Gastrocnemius medialis (tissue), 4 donors: ENCODE measurements at regions not wholly inside any gene's neighbourhood (a gene's known extent, or its start where the extent isn't known, plus 50 kb on each side); places are given as distances from the start of the nearest gene placed in this dataset.
A peak's percentile ranks its signal among the peaks of the same experiment; 100 is the strongest.

Experiments used
- ATAC-seq, 2 donors: fragments of 150-250 bp; one replicate each; pipeline ENCODE4 v1.9.1; 2016
- DNase-seq, 2 donors: peaks; one replicate each; pipeline ENCODE4 v3.0.0-alpha.2; 2019
- H3K27ac ChIP-seq, 4 donors: fragments of 200-600 bp; sonication (generic); 1 replicate in 1 of 4; 2 replicates in 3 of 4; pipeline ENCODE4 v1.5.1; 2016 to 2018; ENCODE audit warnings: mild to moderate bottlenecking in 2 of 4, moderate library complexity in 1 of 4
- H3K27me3 ChIP-seq, 3 donors: fragments of 200-600 bp; sonication (generic) in 2 of 3; 1 replicate in 1 of 3; 2 replicates in 2 of 3; pipeline versions ENCODE4 v1.5.1 to v1.6.0; 2016 to 2019; ENCODE audit warnings: mild to moderate bottlenecking in 1 of 3, moderate library complexity in 1 of 3
- H3K36me3 ChIP-seq, 2 donors: fragments of 200-600 bp; sonication (generic) in 1 of 2; one replicate each; pipeline ENCODE4 v1.5.1; 2017 to 2018
- H3K4me1 ChIP-seq, 2 donors: fragments of 200-600 bp; sonication (generic) in 1 of 2; one replicate each; pipeline ENCODE4 v1.5.1; 2016 to 2017; ENCODE audit warnings: mild to moderate bottlenecking in 2 of 2
- H3K4me3 ChIP-seq, 4 donors: fragments of 200-600 bp; sonication (generic) in 3 of 4; 1 replicate in 1 of 4; 2 replicates in 3 of 4; pipeline ENCODE4 v1.5.1; 2016 to 2019; ENCODE audit warnings: mild to moderate bottlenecking in 2 of 4
- H3K9me3 ChIP-seq, 3 donors: fragments of 200-600 bp; sonication (generic) in 2 of 3; 1 replicate in 1 of 3; 2 replicates in 2 of 3; pipeline ENCODE4 v1.5.1; 2016 to 2019
- POLR2A ChIP-seq, 2 donors: fragments of 450-650 bp; IDR thresholded peaks; one replicate each; pipeline ENCODE4 v1.6.1; 2017; ENCODE audit warnings: antibody characterized with exemption in 2 of 2, mild to moderate bottlenecking in 2 of 2, moderate library complexity in 2 of 2
- in situ Hi-C, 4 donors: fragments of 200-750 bp; cut with MboI; loops; one replicate each; pipeline versions ENCODE4 v1.15.0 to v1.8.0; 2017; ENCODE audit warnings: low sequenced_read_pairs in 4 of 4
- intact Hi-C: fragments of 100-400 bp; cut with DNase I; formaldehyde crosslinking; loops from one replicate; pipeline ENCODE4 v1.15.1; 2023; ENCODE audit warnings: low total_unique reads
- TF ChIP-seq, protein P1 (sequence below), 5 experiments: fragments of 450-650 bp in 3 of 5; fragments of 200-600 bp in 2 of 5; sonication (generic) in 2 of 5; IDR thresholded peaks in 4 of 5; conservative IDR thresholded peaks in 1 of 5; 1 replicate in 4 of 5; 2 replicates in 1 of 5; pipeline ENCODE4 v1.5.1; 2016 to 2019; ENCODE audit warnings: antibody characterized with exemption in 5 of 5, mild to moderate bottlenecking in 3 of 5, moderate library complexity in 3 of 5

- intact Hi-C loops: loop anchor here (5.0 kb wide), 1 partner anchor 40 kb away; no protein-coding TSS in a partner anchor
- Histone ChIP-seq H3K27me3 (no peaks in the 10 kb centered on the region), H3K9me3 (no peaks in the 10 kb centered on the region), H3K36me3 (no peaks in the 10 kb centered on the region), H3K4me1 (peaks cover 18 to 20% of the 10 kb centered on the region in 2 donors), H3K4me3 (no peak overlapping the region), H3K27ac (no peak overlapping the region)
- TF ChIP-seq, protein P1, sequence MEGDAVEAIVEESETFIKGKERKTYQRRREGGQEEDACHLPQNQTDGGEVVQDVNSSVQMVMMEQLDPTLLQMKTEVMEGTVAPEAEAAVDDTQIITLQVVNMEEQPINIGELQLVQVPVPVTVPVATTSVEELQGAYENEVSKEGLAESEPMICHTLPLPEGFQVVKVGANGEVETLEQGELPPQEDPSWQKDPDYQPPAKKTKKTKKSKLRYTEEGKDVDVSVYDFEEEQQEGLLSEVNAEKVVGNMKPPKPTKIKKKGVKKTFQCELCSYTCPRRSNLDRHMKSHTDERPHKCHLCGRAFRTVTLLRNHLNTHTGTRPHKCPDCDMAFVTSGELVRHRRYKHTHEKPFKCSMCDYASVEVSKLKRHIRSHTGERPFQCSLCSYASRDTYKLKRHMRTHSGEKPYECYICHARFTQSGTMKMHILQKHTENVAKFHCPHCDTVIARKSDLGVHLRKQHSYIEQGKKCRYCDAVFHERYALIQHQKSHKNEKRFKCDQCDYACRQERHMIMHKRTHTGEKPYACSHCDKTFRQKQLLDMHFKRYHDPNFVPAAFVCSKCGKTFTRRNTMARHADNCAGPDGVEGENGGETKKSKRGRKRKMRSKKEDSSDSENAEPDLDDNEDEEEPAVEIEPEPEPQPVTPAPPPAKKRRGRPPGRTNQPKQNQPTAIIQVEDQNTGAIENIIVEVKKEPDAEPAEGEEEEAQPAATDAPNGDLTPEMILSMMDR (IDR thresholded peaks at IDR 0.05 in 4 of 5, conservative IDR thresholded peaks at IDR 0.05 in 1 of 5): no peak
- TF ChIP-seq POLR2A (IDR thresholded peaks at IDR 0.05): no peak
- in situ Hi-C loops: no loop called here
- DNase-seq (no peak), ATAC-seq (no peak)
Measured at GRCh38 chr6:157762636-157763035, 60.4 kb upstream of the SNX9 start.

GRCh38 chr6:157763129-157763903 is 59.7 kb upstream of the SNX9 start:
- peak in 1 of 2 donors; percentile 37 for DNase-seq
- ATAC-seq: peak in 1 of 2 donors; percentile 21
- no peak overlapping the region for H3K4me3 ChIP-seq
- intact Hi-C loops: loop anchor here (5.0 kb wide), 1 partner anchor 41 kb away; no protein-coding TSS in a partner anchor
- in situ Hi-C loops: no loop called here
- peak overlapping the region; percentile 10 to 62 (median 56) for H3K27ac ChIP-seq
- no peaks in the 10 kb centered on the region for H3K27me3 ChIP-seq
- H3K36me3 ChIP-seq: no peaks in the 10 kb centered on the region
- TF ChIP-seq POLR2A (IDR thresholded peaks at IDR 0.05): no peak
- TF ChIP-seq, protein P1 (IDR thresholded peaks at IDR 0.05 in 4 of 5, conservative IDR thresholded peaks at IDR 0.05 in 1 of 5): no peak
- no peaks in the 10 kb centered on the region for H3K9me3 ChIP-seq
- H3K4me1 ChIP-seq: peaks cover 18 to 20% of the 10 kb centered on the region in 2 donors

GRCh38 chr6:157763904-157764177 is 59.2 kb upstream of the SNX9 start:
- ATAC-seq: no peak
- no peak for DNase-seq
- intact Hi-C loops (loop anchor here (5.0 kb wide), 1 partner anchor 42 kb away; no protein-coding TSS in a partner anchor), in situ Hi-C loops (no loop called here)
- Histone ChIP-seq H3K36me3 (no peaks in the 10 kb centered on the region), H3K9me3 (no peaks in the 10 kb centered on the region), H3K4me1 (peaks cover 18 to 20% of the 10 kb centered on the region in 2 donors), H3K4me3 (no peak overlapping the region), H3K27me3 (no peaks in the 10 kb centered on the region), H3K27ac (peak overlapping the region; percentile 10 to 62 (median 56))
- TF ChIP-seq POLR2A (IDR thresholded peaks at IDR 0.05): no peak

DNA sequence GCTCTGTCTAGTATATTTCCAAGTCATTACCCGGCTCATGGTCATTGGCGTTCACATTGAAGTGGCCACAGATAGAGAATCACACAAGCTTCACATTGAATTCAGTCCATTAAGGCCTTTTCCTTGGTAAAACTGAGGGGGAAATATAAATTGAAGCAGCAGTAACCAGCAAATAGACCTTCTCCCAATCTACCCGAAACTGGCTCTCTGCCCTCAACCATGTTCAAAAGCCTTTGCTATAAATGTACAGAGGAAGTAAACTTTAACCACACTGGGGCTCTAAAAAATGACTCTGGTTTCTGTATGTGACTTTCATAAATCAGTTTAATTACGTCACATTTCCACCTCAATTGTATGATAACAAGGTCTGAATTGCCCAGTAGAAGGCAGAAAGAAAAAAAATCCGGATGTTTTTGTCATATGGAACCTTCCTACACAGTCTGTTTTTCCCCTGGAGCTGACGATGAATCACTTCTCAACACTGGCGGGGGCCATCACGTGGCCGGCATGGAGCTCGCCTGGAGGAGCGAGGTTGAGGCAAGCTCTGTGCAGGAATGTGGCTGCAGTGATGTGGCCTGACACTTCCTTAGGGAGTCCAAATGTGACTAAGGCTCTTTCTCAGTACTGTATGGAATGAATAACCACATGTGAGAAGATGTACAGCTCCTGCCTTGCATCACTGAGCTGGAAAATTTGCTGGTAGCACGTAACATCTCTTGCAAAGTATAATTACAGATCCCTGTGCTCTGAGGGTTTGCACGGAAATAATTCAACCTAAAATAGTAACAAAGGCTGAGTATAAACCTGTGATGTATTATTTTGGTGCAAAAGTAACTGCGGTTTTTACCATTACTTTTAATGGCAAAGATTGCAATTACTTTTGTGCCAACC is 58.6 kb upstream of the SNX9 start:
- no peaks in the 10 kb centered on the region for H3K36me3 ChIP-seq
- TF ChIP-seq, protein P1 (IDR thresholded peaks at IDR 0.05 in 4 of 5, conservative IDR thresholded peaks at IDR 0.05 in 1 of 5): no peak
- TF ChIP-seq POLR2A (IDR thresholded peaks at IDR 0.05): no peak
- H3K27ac ChIP-seq: peak overlapping the region; percentile 10 to 62 (median 56)
- no peaks in the 10 kb centered on the region for H3K9me3 ChIP-seq
- intact Hi-C loops: loop anchor here (5.0 kb wide), 1 partner anchor 42 kb away; no protein-coding TSS in a partner anchor
- no peak overlapping the region for H3K4me3 ChIP-seq
- in situ Hi-C loops: no loop called here
- peaks cover 18 to 20% of the 10 kb centered on the region in 2 donors for H3K4me1 ChIP-seq
- ATAC-seq (peak; percentile 49 to 69), DNase-seq (peak; percentile 62 to 72)
- H3K27me3 ChIP-seq: no peaks in the 10 kb centered on the region
